ENCODE measurements at regions not wholly inside any gene's neighbourhood (a gene's known extent, or its start where the extent isn't known, plus 50 kb on each side); places are given as distances from the start of the nearest gene placed in this dataset.
"Not testable (repeated sequence)": the region's sequence is repeated elsewhere in the genome, so short reads cannot be mapped to it uniquely, and the experiment has no call there.

DNA sequence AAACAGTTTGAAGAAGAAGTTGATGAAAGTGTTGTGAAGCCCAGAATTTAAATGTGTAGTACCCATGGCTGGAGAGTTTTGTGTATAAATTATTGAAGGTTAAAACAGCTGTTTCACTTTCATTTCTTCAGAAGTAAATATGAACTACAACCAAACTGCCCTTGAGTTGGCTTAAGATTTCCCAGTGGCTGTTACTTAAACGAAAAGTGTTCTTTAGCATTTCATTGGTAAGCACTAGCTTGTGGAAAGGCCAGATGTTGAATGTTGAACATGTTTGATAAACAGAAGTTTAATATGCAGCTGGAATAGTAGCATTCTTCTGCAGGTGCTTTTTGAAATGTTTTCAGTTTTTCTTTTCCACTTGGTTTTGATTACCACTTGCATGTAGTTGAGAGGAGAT, 83.2 kb upstream of the TNRC6B start:
- TF ChIP-seq, protein P1, sequence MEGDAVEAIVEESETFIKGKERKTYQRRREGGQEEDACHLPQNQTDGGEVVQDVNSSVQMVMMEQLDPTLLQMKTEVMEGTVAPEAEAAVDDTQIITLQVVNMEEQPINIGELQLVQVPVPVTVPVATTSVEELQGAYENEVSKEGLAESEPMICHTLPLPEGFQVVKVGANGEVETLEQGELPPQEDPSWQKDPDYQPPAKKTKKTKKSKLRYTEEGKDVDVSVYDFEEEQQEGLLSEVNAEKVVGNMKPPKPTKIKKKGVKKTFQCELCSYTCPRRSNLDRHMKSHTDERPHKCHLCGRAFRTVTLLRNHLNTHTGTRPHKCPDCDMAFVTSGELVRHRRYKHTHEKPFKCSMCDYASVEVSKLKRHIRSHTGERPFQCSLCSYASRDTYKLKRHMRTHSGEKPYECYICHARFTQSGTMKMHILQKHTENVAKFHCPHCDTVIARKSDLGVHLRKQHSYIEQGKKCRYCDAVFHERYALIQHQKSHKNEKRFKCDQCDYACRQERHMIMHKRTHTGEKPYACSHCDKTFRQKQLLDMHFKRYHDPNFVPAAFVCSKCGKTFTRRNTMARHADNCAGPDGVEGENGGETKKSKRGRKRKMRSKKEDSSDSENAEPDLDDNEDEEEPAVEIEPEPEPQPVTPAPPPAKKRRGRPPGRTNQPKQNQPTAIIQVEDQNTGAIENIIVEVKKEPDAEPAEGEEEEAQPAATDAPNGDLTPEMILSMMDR (IDR thresholded peaks at IDR 0.05; ENCODE audit: insufficient read depth, low read length, poor library complexity, severe bottlenecking), result no peak

DNA sequence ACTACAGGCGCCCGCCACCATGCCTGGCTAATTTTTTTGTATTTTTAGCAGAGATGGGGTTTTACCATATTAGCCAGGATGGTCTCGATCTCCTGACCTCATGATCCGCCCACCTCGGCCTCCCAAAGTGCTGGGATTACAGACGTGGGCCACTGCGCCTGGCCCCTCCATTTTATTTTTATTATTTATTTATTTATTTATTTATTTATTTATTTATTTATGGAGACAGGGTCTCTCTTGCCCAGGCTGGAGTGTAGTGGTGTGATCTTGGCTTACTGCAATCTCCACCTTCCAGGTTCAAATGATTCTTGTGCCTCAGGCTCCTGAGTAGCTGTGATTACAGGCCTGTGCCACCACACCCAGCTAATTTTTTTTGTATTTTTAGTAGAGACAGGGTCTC, 77.8 kb upstream of the TNRC6B start:
- not testable (repeated sequence) for H3K27me3 ChIP-seq (ENCODE audit: control insufficient read depth, insufficient read depth, low read length); H3K36me3 ChIP-seq (ENCODE audit: control insufficient read depth, insufficient read depth, low read length); H3K4me3 ChIP-seq (ENCODE audit: low read depth, low read length); DNase-seq (ENCODE audit: low read depth)

More for the DNA sequence above, 83.2 kb upstream of the TNRC6B start:
- H3K4me3 ChIP-seq (ENCODE audit: low read depth, low read length), result no peak overlapping the region
- no peaks in the 10 kb centered on the region for H3K27me3 ChIP-seq (ENCODE audit: control insufficient read depth, insufficient read depth, low read length)
- no peak for DNase-seq (ENCODE audit: low read depth)
- H3K36me3 ChIP-seq (ENCODE audit: control insufficient read depth, insufficient read depth, low read length), result no peaks in the 10 kb centered on the region

DNA sequence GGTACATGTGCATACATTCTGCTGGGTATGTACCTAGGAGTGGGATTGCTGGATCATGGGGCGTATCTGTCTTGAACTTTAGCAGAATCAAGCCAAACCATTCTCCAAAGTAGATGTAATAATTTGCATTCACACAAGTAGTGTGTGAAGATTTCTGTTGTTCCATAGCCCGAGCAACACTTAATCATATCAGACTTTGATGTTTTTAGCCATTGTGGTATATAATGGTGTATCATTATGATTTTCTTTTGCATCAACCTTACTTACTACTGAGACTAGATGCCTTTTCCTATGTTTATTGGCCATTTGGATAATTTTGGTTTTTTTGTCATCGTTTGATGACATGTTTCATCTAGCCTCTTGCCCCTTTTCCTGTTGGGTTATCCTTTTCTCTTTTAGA, 72.0 kb upstream of the TNRC6B start:
- Histone ChIP-seq H3K27me3 (ENCODE audit: control insufficient read depth, insufficient read depth, low read length) (no peaks in the 10 kb centered on the region), H3K4me3 (ENCODE audit: low read depth, low read length) (no peak overlapping the region), H3K36me3 (ENCODE audit: control insufficient read depth, insufficient read depth, low read length) (no peaks in the 10 kb centered on the region)
- TF ChIP-seq, protein P1 (IDR thresholded peaks at IDR 0.05; ENCODE audit: insufficient read depth, low read length, poor library complexity, severe bottlenecking), result no peak
- no peak for DNase-seq (ENCODE audit: low read depth)

DNA sequence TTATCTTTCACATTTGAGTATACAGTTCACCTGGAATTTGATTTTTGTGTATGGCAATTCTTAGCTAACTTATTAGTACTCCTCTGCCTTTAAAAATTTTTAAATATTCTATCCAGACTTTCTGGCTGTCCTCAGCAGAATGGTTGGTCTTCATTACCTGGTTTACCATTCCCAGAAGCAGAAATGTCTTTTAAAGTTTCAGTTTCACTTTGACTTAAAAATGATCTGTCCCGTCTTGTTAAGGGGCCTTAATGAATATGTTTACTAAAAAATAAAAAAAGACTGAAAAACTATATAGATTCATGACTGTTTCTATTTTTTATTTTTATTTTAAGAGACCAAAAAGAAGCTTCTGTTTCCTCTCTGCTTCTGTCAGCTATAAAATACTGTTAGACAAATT, 70.5 kb upstream of the TNRC6B start:
- DNase-seq (ENCODE audit: low read depth), result no peak
- Histone ChIP-seq H3K27me3 (ENCODE audit: control insufficient read depth, insufficient read depth, low read length) (no peaks in the 10 kb centered on the region), H3K36me3 (ENCODE audit: control insufficient read depth, insufficient read depth, low read length) (no peaks in the 10 kb centered on the region), H3K4me3 (ENCODE audit: low read depth, low read length) (no peak overlapping the region)
- TF ChIP-seq, protein P1 (IDR thresholded peaks at IDR 0.05; ENCODE audit: insufficient read depth, low read length, poor library complexity, severe bottlenecking), result no peak

DNA sequence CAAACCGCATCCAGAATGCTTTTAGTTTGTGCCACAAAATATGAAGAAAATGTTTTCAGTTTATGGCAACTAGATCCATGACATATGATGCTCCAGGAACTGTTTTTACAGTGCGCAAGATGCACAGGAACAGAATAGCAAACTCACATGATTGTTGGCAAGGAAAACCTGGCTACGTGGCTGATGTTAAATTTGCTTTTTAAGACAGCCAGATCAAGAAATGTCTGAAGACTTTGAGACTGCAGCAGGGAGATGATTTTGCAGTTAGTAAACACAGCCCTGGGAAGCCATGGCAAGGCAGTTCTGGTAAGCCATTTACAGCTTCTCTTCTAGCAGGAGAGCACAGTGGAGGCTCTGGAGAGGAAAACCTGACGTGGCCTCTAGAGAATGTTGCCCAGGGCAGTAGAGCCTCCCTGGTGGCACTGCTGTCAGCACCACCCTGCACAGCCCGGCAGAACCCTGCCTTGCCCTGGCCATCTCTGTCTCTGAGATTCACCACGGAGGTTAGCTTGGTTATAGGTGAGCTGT, 69.8 kb upstream of the TNRC6B start:
- TF ChIP-seq, protein P1 (IDR thresholded peaks at IDR 0.05; ENCODE audit: insufficient read depth, low read length, poor library complexity, severe bottlenecking), result no peak
- H3K27me3 ChIP-seq (ENCODE audit: control insufficient read depth, insufficient read depth, low read length), result no peaks in the 10 kb centered on the region
- H3K4me3 ChIP-seq (ENCODE audit: low read depth, low read length), result no peak overlapping the region
- DNase-seq (ENCODE audit: low read depth), result peak; percentile 1
- H3K36me3 ChIP-seq (ENCODE audit: control insufficient read depth, insufficient read depth, low read length), result no peaks in the 10 kb centered on the region

DNA sequence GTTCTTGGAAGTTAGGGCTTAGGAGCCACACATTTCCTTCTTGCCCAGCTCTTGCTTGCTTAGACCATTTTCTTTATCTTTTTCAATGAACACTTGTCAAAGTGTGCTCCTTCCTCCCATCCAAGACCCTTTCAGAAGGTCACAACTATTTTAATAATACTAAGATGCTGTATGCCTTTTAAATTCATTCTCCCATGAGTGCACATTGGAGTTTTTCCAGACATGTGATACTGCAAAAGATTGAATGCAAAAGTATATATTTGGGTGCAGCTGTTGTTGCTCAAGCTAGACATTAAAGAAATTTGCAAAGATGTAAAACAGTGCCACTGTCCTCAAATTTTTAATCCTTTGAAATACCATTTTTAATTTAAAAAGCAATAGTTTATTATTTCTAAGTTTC, 69.3 kb upstream of the TNRC6B start:
- no peak overlapping the region for H3K4me3 ChIP-seq (ENCODE audit: low read depth, low read length)
- TF ChIP-seq, protein P1 (IDR thresholded peaks at IDR 0.05; ENCODE audit: insufficient read depth, low read length, poor library complexity, severe bottlenecking), result no peak

DNA sequence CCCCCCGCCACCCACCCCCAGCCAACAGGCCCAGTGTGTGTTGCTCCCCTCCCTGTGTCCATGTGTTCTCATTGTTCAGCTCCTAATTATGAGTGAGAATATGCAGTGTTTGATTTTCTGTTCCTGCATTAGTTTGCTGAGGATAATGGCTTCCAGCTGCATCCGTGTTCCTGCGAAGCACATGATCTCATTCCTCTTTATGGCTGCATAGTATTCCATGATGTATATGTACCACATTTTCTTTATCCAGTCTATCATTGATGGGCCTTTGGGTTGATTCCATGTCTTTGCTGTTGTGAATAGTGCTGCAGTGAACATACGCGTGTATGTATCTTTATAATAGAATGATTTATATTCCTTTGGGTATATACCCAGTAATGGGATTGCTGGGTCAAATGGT, 68.8 kb upstream of the TNRC6B start:
- not testable (repeated sequence) for H3K27me3 ChIP-seq (ENCODE audit: control insufficient read depth, insufficient read depth, low read length); H3K36me3 ChIP-seq (ENCODE audit: control insufficient read depth, insufficient read depth, low read length); H3K4me3 ChIP-seq (ENCODE audit: low read depth, low read length); DNase-seq (ENCODE audit: low read depth)

More for the DNA sequence above, 69.3 kb upstream of the TNRC6B start:
- Histone ChIP-seq H3K36me3 (ENCODE audit: control insufficient read depth, insufficient read depth, low read length) (no peaks in the 10 kb centered on the region), H3K27me3 (ENCODE audit: control insufficient read depth, insufficient read depth, low read length) (no peaks in the 10 kb centered on the region)
- DNase-seq (ENCODE audit: low read depth), result no peak
